ENCODE measurements at regions not wholly inside any gene's neighbourhood (a gene's known extent, or its start where the extent isn't known, plus 50 kb on each side); places are given as distances from the start of the nearest gene placed in this dataset.

- no peak for TF ChIP-seq ZNF532 (CRISPR knock-in tag; IDR thresholded peaks at IDR 0.05; ENCODE audit: borderline replicate concordance)
Measured at GRCh38 chr11:104624021-104624420, 274.2 kb downstream of the CASP12 start (continued).

- DNase-seq (ENCODE audit: low spot score) (no peak), ATAC-seq (peak; percentile 60)
- peaks cover 13% of the 10 kb centered on the region for H3K9me3 Mint-ChIP-seq
- POLR2A ChIA-PET = interaction anchor here (0.6 kb wide), 1 partner anchor 1665 kb away, joined by 3 read pairs; no protein-coding TSS in a partner anchor
- H3K27ac Mint-ChIP-seq = peak overlapping the region; percentile 83
- peaks cover 55% of the 10 kb centered on the region for H3K4me1 Mint-ChIP-seq
- H3K27me3 Mint-ChIP-seq (ENCODE audit: low read depth) = no peaks in the 10 kb centered on the region
- TF ChIP-seq IRF2 (CRISPR knock-in tag; IDR thresholded peaks at IDR 0.05; ENCODE audit: borderline replicate concordance, low read depth) (no peak), NR2C2 (CRISPR knock-in tag; IDR thresholded peaks at IDR 0.05) (no peak), FOXK1 (CRISPR knock-in tag; IDR thresholded peaks at IDR 0.05) (no peak), ESRRA (CRISPR knock-in tag; IDR thresholded peaks at IDR 0.05; ENCODE audit: borderline replicate concordance) (no peak), TEAD4 (CRISPR knock-in tag; IDR thresholded peaks at IDR 0.05) (no peak), JUN (CRISPR knock-in tag; IDR thresholded peaks at IDR 0.05) (no peak)
- peaks cover 11% of the 10 kb centered on the region for H3K36me3 Mint-ChIP-seq
- H3K4me3 Mint-ChIP-seq = peak overlapping the region; percentile 40; the same call in 1 of the 2 replicates
- CTCF ChIA-PET = interaction anchor here (0.8 to 1.4 kb wide), 2 partner anchors 14 to 17 kb away, joined by 3 read pairs; no protein-coding TSS in a partner anchor
Measured at GRCh38 chr11:104623518-104623917, 274.7 kb downstream of the CASP12 start.

GRCh38 chr11:104620991-104621390, 277.3 kb downstream of the CASP12 start:
- POLR2A ChIA-PET = no interaction called here

More at GRCh38 chr11:104620991-104621390, 277.3 kb downstream of the CASP12 start:
- Mint-ChIP-seq H3K4me3 (no peak overlapping the region), H3K4me1 (peaks cover 43% of the 10 kb centered on the region), H3K9me3 (peaks cover 29% of the 10 kb centered on the region), H3K36me3 (peaks cover 27% of the 10 kb centered on the region), H3K27ac (peak overlapping the region; percentile 2; the same call in 1 of the 2 replicates), H3K27me3 (ENCODE audit: low read depth) (no peaks in the 10 kb centered on the region; the same call in 1 of the 2 replicates)
- CTCF ChIA-PET = no interaction called here
- DNase-seq (ENCODE audit: low spot score) (no peak), ATAC-seq (no peak)
- TF ChIP-seq ZSCAN18 (CRISPR knock-in tag; IDR thresholded peaks at IDR 0.05) (no peak), ZNF671 (CRISPR knock-in tag; IDR thresholded peaks at IDR 0.05) (no peak), ZNF396 (CRISPR knock-in tag; IDR thresholded peaks at IDR 0.05; ENCODE audit: borderline replicate concordance) (no peak), TEAD1 (CRISPR knock-in tag; IDR thresholded peaks at IDR 0.05) (no peak), ZNF416 (CRISPR knock-in tag; IDR thresholded peaks at IDR 0.05) (no peak), MAX (CRISPR knock-in tag; IDR thresholded peaks at IDR 0.05) (no peak), NR3C1 (CRISPR knock-in tag; conservative IDR thresholded peaks at IDR 0.05; ENCODE audit: low read depth) (no peak), ZNF512 (CRISPR knock-in tag; IDR thresholded peaks at IDR 0.05; ENCODE audit: borderline replicate concordance) (no peak), ETV6 (CRISPR knock-in tag; IDR thresholded peaks at IDR 0.05) (no peak), TEAD4 (CRISPR knock-in tag; IDR thresholded peaks at IDR 0.05) (no peak), MXD4 (CRISPR knock-in tag; IDR thresholded peaks at IDR 0.05; ENCODE audit: borderline replicate concordance) (no peak), PREB (CRISPR knock-in tag; IDR thresholded peaks at IDR 0.05; ENCODE audit: borderline replicate concordance) (no peak), KAT7 (CRISPR knock-in tag; IDR thresholded peaks at IDR 0.05; ENCODE audit: borderline replicate concordance) (no peak)
